ENCODE measurements at regions not wholly inside any gene's neighbourhood (a gene's known extent, or its start where the extent isn't known, plus 50 kb on each side); places are given as distances from the start of the nearest gene placed in this dataset.
"Not testable (repeated sequence)": the region's sequence is repeated elsewhere in the genome, so short reads cannot be mapped to it uniquely, and the experiment has no call there.

DNA sequence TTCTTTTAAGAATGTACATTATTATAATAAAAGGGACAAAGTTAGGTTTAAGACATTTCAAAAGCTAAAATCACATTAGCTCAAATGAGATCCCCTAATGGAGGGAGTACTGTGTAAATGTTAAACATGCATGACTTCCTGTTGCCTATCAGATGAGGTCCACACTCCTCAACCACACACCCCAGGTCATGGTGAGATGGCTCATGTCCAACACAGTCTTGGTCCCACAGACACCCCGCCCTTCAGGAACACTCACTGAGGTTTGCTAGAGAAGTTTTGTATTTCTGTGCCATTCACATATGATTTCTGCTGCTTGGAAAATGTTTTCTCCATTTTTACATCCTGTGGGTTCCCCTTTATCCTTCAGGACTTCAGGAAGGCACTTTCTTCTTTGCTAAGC is 491.0 kb downstream of the SOX11 start:
- no peaks in the 10 kb centered on the region for H3K36me3 Mint-ChIP-seq (ENCODE audit: low read depth)
- no peaks in the 10 kb centered on the region for H3K9me3 Mint-ChIP-seq
- H3K4me1 Mint-ChIP-seq (ENCODE audit: low read depth), result no peaks in the 10 kb centered on the region
- H3K27me3 Mint-ChIP-seq (ENCODE audit: low read depth), result no peaks in the 10 kb centered on the region
- H3K4me3 Mint-ChIP-seq, result no peak overlapping the region
- no peak overlapping the region for H3K27ac Mint-ChIP-seq

DNA sequence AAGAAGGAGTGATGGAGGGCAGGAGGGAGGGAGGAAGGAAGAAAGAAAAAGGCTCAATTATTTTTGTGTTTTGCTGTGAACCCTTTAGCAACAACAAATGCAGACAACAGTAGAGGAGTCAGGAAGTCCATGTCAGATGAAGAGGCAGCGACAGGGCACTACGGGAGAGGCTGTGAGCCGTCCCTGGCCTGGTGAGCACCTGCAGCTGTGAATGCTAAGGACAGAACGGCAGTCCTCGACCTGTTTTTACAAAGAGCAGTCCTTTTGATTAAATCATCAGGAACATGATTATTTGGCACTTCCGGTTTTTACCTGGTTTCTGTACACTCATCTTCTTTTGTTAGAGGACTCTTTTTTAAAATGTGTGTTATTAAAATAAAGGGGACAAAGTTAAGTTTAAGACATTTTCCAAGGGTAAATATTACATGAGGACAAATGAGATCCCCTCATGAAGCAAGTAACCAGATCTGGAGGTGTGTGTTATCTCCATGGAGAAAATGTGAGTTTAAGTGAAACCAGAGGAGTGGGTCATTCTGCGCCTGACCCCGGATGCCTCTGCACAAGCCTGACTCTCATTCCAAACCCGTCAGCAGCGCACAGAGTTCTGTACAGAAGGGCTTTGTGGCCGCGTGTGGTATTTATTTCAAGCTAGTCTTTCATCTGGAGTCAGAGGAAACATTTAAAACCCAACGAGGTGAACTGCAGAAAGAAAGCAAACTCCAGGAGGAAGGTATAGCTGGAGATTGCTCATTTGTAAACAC is 492.5 kb downstream of the SOX11 start:
- Mint-ChIP-seq H3K27me3 (ENCODE audit: low read depth) (no peaks in the 10 kb centered on the region), H3K4me1 (ENCODE audit: low read depth) (no peaks in the 10 kb centered on the region), H3K27ac (no peak overlapping the region), H3K9me3 (no peaks in the 10 kb centered on the region), H3K4me3 (no peak overlapping the region), H3K36me3 (ENCODE audit: low read depth) (no peaks in the 10 kb centered on the region)

DNA sequence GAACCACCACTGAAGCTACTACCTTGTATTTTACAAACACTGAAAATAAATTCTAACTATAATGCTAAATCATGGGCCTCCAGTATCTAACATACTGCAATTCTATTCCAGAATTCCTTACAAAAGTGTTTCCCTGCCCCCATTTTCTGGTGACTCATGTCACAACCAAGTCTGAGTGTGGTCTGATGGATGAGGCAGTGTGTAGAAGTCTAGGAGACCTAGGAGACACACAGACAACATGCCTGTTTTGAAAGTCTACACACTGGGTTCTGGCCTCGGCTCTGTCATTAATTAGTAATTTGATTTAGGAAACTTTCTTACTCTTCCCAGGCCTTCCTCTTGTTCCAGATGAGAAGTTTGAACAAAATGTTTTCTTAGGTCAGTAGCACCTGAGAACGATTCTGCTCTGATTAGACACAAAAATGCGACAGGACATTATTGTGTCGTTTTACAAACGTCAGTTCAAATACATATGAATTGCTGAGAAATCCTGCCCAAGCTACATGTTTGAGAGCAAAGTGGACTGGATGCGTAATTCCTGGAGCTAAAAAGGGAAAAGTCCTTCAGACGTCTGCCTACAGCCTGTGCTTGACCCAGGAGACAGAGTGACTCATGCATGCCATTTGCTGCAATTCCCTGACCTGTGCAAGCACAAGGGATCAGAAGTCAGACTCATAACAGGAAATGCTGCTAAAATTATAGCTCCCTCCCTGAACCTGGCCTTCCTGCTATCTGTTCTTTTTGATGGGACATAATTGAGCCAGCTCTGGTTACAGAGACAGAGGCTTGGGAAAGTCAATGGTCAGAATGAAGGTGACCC is 494.4 kb downstream of the SOX11 start:
- no peak overlapping the region for H3K27ac Mint-ChIP-seq
- H3K4me1 Mint-ChIP-seq (ENCODE audit: low read depth), result no peaks in the 10 kb centered on the region
- H3K27me3 Mint-ChIP-seq (ENCODE audit: low read depth), result no peaks in the 10 kb centered on the region
- H3K36me3 Mint-ChIP-seq (ENCODE audit: low read depth), result no peaks in the 10 kb centered on the region
- H3K9me3 Mint-ChIP-seq, result peaks cover 3% of the 10 kb centered on the region
- H3K4me3 Mint-ChIP-seq, result no peak overlapping the region

DNA sequence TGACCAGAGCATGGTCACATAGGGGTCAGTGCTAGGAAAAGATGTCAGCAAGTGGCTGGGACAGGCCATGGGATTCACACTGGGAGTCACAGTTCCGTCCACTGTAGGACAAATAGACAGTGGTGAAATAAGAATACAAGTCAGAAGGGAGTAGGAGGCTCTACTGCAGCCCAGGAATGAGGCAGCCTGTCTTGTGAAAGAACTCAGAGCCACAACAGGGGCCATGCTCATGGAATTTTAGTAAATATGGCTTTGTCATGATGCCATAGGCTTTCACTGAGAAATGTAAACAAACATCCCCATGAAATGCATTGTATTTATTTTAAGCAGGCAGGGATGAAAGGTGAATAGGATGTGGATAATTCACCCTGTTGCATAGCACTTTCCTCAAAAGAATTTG is 504.3 kb downstream of the SOX11 start:
- no peak overlapping the region for H3K27ac Mint-ChIP-seq
- peaks cover 6% of the 10 kb centered on the region for H3K9me3 Mint-ChIP-seq
- no peak overlapping the region for H3K4me3 Mint-ChIP-seq
- H3K36me3 Mint-ChIP-seq (ENCODE audit: low read depth), result no peaks in the 10 kb centered on the region
- H3K4me1 Mint-ChIP-seq (ENCODE audit: low read depth), result no peaks in the 10 kb centered on the region
- H3K27me3 Mint-ChIP-seq (ENCODE audit: low read depth), result no peaks in the 10 kb centered on the region

DNA sequence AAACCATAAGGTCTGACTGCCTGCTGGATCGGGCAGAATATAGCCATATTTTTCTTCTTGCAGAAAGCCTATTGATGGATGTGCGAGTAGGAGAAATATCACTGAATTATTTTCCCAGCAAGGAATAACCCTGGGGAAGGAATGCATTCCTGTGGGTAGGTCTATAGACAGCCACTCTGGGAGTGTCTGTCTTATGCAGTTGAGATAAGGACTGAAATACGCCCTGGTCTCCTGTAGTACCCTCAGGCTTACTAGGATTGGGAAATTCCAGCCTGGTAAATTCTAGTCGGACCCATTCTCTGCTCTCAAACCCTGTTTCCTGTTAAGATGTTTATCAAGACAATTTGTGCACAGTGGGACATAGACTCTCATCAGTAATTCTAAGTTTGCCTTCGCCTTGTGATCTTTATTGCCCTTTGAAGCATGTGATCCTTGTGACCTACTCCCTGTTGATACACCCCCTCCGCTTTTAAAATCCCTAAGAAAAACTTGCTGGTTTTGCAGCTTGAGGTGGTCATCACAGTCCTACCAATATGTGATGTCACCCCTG is 506.3 kb downstream of the SOX11 start:
- H3K4me1 Mint-ChIP-seq (ENCODE audit: low read depth); H3K36me3 Mint-ChIP-seq (ENCODE audit: low read depth); H3K27me3 Mint-ChIP-seq (ENCODE audit: low read depth); H3K4me3 Mint-ChIP-seq; H3K9me3 Mint-ChIP-seq; H3K27ac Mint-ChIP-seq: not testable (repeated sequence)

DNA sequence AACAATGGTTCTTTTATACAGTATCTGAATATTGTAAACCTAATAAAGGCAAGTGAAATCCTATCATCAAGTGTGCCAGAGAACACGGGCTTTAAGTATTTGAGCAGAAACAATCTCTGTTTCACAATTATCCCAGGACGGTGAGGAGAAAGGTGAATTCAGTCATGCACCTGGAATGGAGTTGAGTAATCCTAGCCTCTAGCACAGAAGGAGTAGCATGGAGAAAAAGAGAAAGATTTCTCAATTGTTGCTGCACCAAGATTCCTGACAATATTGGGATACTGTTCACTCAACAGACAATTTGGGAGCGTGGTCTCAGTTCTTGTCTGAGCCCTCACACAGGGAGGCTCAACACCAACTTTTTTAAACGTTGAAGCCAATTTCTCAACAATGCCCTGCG is 510.6 kb downstream of the SOX11 start:
- no peak overlapping the region for H3K4me3 Mint-ChIP-seq
- H3K4me1 Mint-ChIP-seq (ENCODE audit: low read depth), result no peaks in the 10 kb centered on the region
- no peak overlapping the region for H3K27ac Mint-ChIP-seq
- H3K27me3 Mint-ChIP-seq (ENCODE audit: low read depth), result no peaks in the 10 kb centered on the region
- H3K36me3 Mint-ChIP-seq (ENCODE audit: low read depth), result no peaks in the 10 kb centered on the region
- peaks cover 3% of the 10 kb centered on the region for H3K9me3 Mint-ChIP-seq

DNA sequence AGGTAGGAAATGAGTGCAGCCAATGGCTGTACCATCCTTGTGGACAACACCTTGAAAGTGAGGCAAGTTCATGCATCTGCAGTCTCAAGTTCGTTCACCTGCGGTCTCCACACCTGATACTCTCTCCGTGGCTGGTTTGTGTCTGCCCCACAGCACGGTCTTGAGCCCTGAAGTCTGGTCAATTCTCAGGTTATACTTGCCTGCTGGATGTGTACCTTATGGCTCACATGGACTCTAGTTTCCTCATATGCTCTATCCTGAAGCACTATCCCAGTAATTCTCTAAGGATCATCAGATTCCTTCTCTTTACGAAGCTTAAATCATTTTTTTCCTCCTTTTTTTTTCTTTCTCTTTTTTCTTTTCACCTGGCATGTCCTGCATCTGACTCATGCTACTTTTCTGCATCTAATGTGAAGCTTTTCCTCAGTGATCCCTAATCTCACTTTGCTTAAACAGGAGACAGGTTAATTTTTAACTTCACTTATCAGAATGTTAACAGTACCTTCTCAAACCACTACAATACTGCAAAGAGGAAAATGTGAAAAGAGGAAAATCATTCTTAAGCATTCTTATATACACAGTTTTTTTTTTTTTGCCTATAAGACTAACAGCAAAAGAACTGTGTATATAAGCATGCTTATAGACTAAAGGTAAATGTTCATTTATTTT is 511.2 kb downstream of the SOX11 start:
- no peaks in the 10 kb centered on the region for H3K36me3 Mint-ChIP-seq (ENCODE audit: low read depth)

DNA sequence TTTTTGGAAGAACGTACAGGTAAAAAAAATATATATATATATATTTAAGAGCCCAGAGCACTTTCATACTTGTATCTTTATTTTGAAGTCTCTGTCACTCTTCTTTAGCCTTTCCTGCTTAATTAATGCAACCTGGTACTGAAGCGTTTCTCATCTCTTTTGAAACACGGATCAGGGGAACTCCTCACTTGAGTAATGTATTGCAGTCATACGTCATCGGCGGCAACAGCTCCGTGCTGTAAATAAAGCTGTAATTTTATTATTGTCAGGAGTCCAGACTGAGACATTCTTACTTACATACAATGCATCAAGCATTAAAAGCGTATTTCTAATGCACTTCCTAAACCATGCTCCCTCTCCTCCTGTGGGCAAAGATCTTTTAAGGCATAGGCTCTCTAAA is 514.7 kb downstream of the SOX11 start:
- Mint-ChIP-seq H3K4me1 (ENCODE audit: low read depth) (no peaks in the 10 kb centered on the region), H3K36me3 (ENCODE audit: low read depth) (no peaks in the 10 kb centered on the region), H3K9me3 (no peaks in the 10 kb centered on the region), H3K27me3 (ENCODE audit: low read depth) (no peaks in the 10 kb centered on the region), H3K27ac (no peak overlapping the region), H3K4me3 (no peak overlapping the region)

More for the DNA sequence above, 511.2 kb downstream of the SOX11 start:
- Mint-ChIP-seq H3K27me3 (ENCODE audit: low read depth) (no peaks in the 10 kb centered on the region), H3K27ac (no peak overlapping the region), H3K4me1 (ENCODE audit: low read depth) (no peaks in the 10 kb centered on the region), H3K4me3 (no peak overlapping the region), H3K9me3 (peaks cover 3% of the 10 kb centered on the region)

DNA sequence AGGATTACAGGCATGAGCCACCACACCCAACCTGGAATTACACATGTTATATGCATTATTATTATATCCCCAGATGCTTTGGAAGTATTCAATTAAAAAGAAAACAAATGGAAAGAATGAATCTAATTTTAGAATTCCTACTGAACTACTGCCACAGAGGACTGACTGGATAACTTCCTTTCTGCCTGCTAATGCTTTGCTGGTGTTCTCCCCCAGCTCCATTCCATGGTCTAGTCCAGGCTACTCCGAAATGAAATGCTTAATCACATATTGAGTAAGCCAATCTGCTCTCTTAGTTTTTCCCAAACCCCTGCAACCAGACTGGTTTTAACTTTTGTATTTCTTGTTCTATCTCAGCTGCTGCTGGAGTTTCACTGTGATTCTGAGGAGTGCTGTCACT is 519.1 kb downstream of the SOX11 start:
- H3K9me3 Mint-ChIP-seq, result no peaks in the 10 kb centered on the region
- H3K27me3 Mint-ChIP-seq (ENCODE audit: low read depth), result no peaks in the 10 kb centered on the region
- no peak overlapping the region for H3K4me3 Mint-ChIP-seq
- no peaks in the 10 kb centered on the region for H3K36me3 Mint-ChIP-seq (ENCODE audit: low read depth)
- no peak overlapping the region for H3K27ac Mint-ChIP-seq
- H3K4me1 Mint-ChIP-seq (ENCODE audit: low read depth), result no peaks in the 10 kb centered on the region

DNA sequence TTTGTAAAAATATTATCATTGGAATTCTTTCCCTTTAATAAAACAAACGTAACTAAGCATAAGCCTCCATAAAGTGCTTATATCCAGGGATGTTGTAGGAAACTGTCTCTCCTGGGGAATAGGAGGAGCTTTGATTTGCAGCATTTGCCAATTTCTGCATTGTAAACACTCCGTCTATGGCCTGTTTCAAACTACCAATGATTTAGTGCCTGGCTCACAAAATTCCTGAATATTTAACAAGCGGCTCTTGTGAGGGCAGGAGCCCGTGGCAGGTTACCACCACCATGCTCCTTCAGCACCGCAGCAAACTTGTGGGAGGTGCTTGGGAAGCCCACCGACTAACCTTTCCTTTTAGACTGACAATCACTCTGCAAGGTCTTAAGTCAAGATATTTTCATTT is 520.3 kb downstream of the SOX11 start:
- no peaks in the 10 kb centered on the region for H3K27me3 Mint-ChIP-seq (ENCODE audit: low read depth)
- H3K27ac Mint-ChIP-seq, result no peak overlapping the region
- no peaks in the 10 kb centered on the region for H3K36me3 Mint-ChIP-seq (ENCODE audit: low read depth)
- no peak overlapping the region for H3K4me3 Mint-ChIP-seq
- no peaks in the 10 kb centered on the region for H3K4me1 Mint-ChIP-seq (ENCODE audit: low read depth)
- H3K9me3 Mint-ChIP-seq, result no peaks in the 10 kb centered on the region

DNA sequence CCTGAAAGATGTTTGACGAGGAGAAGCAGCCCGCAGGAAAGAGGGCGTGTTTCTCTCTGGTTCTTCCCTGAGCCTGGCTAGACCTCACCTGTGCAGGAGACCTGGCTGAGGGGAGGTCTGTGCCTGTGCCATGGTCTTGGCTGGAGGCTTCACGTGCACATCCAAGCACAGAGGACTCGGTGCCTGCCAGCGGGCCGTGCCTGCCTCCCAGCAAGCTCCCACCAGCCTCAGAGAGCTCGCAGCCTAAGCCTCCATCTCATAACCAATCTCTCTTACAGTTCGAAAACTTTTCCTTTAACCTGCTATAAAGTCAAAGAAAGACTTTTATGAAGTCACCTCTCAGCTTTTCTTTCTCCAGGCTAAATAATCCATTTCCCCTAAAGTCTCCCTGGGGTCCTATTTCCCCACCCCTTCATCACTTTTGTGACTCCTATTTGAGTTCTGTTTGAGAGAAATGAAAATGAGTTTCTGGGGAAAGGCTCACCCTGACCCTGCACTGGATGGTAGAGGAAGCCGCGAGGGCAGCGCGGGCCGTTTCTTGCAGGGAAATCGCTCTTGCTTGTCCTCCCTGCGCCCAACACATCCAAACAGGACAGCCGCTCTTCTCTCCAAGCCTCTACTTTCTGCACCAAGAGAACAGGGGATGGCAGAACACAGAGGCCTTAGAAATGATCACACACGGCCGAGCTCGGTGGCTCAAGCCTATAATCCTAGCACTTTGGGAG is 521.0 kb downstream of the SOX11 start:
- no peak overlapping the region for H3K4me3 Mint-ChIP-seq
- no peaks in the 10 kb centered on the region for H3K36me3 Mint-ChIP-seq (ENCODE audit: low read depth)

DNA sequence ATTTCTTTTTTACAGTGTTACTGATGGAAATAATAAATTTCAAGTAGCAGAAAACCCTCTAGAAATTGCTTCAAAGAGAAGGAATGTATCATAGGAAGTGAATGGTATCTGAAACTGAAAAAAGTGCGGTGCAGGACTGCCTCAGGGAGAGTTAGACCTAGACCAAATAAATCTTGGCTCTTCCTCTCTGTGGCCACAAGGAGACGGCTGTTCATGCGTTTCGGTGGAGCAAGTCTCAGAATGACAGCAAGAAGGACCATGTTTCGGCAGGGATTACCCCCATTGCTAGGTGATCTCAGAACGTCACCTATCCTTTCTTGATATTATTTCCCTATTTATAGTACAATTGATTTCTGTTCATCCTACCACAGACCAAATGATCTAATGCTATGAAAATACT is 522.3 kb downstream of the SOX11 start:
- Mint-ChIP-seq H3K36me3 (ENCODE audit: low read depth) (no peaks in the 10 kb centered on the region), H3K27ac (no peak overlapping the region), H3K4me1 (ENCODE audit: low read depth) (no peaks in the 10 kb centered on the region), H3K9me3 (no peaks in the 10 kb centered on the region), H3K27me3 (ENCODE audit: low read depth) (no peaks in the 10 kb centered on the region), H3K4me3 (no peak overlapping the region)

More for the DNA sequence above, 521.0 kb downstream of the SOX11 start:
- no peaks in the 10 kb centered on the region for H3K27me3 Mint-ChIP-seq (ENCODE audit: low read depth)
- H3K4me1 Mint-ChIP-seq (ENCODE audit: low read depth), result no peaks in the 10 kb centered on the region
- H3K27ac Mint-ChIP-seq, result no peak overlapping the region
- no peaks in the 10 kb centered on the region for H3K9me3 Mint-ChIP-seq

DNA sequence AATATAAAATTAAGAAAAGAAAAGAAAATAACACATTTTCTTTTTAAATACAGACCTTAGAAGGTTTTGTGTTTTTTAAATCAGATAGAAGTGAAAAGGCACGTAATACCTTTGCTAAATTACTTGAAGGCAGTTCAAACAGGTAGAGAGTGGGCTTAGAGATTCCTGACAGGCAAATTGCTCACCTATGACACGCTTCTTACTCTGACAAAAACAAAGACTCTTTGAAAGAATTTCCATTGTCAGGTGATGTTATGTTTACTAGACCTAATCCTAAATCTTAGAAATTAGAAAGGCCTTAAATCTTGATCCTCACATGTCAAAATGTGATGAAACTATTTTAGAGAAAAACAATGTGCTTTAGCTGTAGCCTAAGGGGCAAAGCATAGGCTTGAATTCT is 522.9 kb downstream of the SOX11 start:
- H3K27ac Mint-ChIP-seq, result no peak overlapping the region
- H3K4me1 Mint-ChIP-seq (ENCODE audit: low read depth), result no peaks in the 10 kb centered on the region
- H3K36me3 Mint-ChIP-seq (ENCODE audit: low read depth), result no peaks in the 10 kb centered on the region
- H3K27me3 Mint-ChIP-seq (ENCODE audit: low read depth), result no peaks in the 10 kb centered on the region
- H3K9me3 Mint-ChIP-seq, result no peaks in the 10 kb centered on the region
- no peak overlapping the region for H3K4me3 Mint-ChIP-seq

DNA sequence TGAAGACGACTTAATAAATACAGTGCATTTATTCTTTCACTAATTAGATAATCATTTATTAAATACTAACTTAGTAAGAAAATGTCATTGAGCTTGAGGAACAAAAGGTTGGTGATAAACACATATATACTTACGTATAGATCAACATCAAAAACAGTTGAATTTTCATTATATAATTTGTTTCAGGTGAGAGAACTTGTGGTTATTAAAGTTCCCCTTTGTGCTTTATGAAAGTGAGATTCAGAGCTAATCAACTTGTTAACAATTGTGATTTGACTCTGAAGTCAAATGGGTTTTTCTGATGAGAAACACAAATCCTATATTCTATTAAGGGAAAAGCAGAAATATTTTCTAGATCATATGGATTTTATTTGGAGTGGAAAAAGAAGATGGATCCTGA is 524.0 kb downstream of the SOX11 start:
- Mint-ChIP-seq H3K4me1 (ENCODE audit: low read depth) (no peaks in the 10 kb centered on the region), H3K9me3 (no peaks in the 10 kb centered on the region), H3K36me3 (ENCODE audit: low read depth) (no peaks in the 10 kb centered on the region), H3K4me3 (no peak overlapping the region), H3K27ac (no peak overlapping the region), H3K27me3 (ENCODE audit: low read depth) (no peaks in the 10 kb centered on the region)
